GM18870 (cell line): ENCODE measurements at regions not wholly inside any gene's neighbourhood (a gene's known extent, or its start where the extent isn't known, plus 50 kb on each side); places are given as distances from the start of the nearest gene placed in this dataset.
A peak's percentile ranks its signal among the peaks of the same experiment; 100 is the strongest.

Experiments used
- ATAC-seq: cut with Tn5 transposase; IDR thresholded peaks from one replicate; pipeline ENCODE4 v1.9.1; 2021; ENCODE audit warnings: moderate library complexity; ENCODE audit not compliant: unreplicated experiment

GRCh38 chr2:181332044-181332605, 125.1 kb upstream of the ITGA4 start:
- ATAC-seq: no peak

GRCh38 chr2:181334158-181334826, 122.9 kb upstream of the ITGA4 start:
- peak; percentile 61 for ATAC-seq

GRCh38 chr2:181340891-181341290, 116.3 kb upstream of the ITGA4 start:
- no peak for ATAC-seq

DNA sequence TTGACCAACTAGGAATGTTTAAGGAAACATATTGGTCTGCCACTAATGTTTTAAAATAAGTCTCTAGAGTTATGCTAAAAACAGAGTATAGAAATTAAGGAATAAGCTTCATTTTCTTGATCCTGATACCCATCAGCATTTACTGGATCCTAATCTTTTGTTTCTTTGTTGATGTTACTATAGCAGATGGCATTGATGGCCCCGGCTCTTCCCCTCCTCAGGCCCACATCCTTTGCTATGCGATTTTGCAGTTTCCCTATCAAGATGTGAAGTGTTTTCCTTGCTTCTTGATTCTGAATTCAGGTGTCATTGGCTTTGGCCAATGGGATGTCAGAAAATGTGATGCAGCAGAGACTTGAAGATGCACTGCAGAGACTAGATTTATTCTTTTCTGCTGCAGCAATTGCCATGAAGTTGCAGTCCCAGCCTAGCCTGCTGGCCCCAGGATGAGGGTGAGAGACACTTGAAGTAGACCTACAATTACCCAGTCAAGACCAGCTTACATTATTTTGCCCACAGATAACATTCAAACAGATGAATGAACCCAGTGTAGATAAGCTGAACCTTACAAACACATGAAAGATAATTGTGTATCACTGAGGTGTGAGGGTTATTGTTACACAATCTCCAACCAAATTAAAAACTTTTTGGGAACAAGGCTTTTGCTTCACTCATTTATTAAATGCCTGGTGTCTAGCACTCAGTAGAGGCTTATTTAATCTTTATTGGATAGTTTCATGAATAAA, 115.2 kb upstream of the ITGA4 start:
- no peak for ATAC-seq

GRCh38 chr2:181348107-181348837, 108.9 kb upstream of the ITGA4 start:
- no peak for ATAC-seq

DNA sequence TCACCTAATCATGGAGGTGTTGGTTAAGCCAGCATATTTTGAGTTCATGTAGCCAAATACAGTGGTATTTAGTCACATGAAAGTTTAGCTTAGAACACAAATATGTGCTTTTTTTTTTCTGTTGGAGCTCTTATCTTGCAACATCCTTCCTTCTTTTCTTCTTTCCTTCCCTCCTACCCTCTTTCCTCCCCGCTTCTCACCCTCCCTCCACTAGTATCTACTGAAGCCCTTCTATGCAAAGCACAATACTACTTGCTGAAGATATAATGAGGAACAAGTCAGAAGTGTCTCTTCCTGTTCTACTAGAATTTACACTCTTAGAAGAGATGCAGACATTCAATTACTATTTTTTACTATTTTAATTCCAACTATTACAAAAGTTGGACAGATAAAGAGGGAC, 105.0 kb upstream of the ITGA4 start:
- no peak for ATAC-seq

GRCh38 chr2:181354626-181355025, 102.6 kb upstream of the ITGA4 start:
- ATAC-seq: no peak

GRCh38 chr2:181356526-181357130, 100.6 kb upstream of the ITGA4 start:
- no peak for ATAC-seq

GRCh38 chr2:181357979-181358378, 99.2 kb upstream of the ITGA4 start:
- peak; percentile 49 for ATAC-seq

DNA sequence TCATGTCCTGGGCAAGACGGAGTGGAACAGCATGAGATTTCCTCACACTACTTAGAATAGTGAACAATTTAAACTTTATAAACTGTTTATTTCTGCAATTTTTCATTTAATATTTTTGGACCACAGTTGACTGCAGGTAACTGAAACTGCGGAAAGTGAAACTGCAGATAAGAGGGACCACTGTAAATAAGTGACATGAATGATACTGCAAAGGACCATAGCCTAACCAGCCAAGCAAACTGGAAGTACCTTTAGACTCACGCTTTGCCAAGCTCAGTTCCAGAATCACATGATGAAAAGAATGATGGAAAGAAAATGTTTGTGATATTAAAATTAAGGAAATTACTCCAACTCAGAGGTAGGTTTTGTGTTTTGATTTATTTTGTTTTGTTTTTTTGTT, 94.6 kb upstream of the ITGA4 start:
- no peak for ATAC-seq

DNA sequence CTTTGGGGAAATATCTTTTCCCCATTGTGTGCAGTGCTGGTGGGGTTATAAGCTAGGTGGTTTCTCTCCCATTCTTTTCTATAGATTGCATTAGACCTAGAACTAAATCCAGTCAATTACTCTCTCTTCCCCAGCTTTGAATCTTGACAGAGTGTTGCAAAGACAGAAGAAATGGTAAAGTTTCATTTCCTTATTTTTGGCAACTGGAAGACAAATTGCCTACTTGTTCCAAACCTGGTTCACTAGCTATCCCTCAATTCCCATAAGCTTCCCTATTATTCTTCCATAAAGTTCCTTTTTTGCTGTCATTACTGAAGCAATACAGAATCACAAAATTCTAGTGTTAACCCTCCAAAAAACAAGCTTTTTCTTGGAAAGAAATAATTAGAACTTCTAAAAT, 94.0 kb upstream of the ITGA4 start:
- no peak for ATAC-seq

- ATAC-seq: no peak
Measured at GRCh38 chr2:181364492-181365170, 92.6 kb upstream of the ITGA4 start.

GRCh38 chr2:181366675-181367175, 90.5 kb upstream of the ITGA4 start:
- no peak for ATAC-seq

DNA sequence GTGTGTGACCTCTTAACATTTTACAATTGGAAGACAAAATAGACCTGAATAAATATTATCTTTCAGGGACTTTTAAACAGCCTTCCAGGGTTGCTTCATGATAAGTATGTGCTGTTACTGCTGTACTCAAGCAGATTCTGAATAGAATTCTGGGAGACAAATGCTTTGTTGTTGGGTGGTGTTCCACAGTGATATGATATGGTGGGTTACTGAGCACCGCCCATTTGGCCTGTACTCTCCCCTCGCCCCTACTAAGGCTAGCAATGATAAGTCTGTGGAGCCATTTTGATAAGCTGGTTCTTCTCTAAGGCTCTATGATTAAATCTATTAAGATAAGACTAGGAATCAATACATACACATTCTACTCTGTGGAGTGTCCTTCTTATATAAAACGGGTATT, 89.8 kb upstream of the ITGA4 start:
- no peak for ATAC-seq

DNA sequence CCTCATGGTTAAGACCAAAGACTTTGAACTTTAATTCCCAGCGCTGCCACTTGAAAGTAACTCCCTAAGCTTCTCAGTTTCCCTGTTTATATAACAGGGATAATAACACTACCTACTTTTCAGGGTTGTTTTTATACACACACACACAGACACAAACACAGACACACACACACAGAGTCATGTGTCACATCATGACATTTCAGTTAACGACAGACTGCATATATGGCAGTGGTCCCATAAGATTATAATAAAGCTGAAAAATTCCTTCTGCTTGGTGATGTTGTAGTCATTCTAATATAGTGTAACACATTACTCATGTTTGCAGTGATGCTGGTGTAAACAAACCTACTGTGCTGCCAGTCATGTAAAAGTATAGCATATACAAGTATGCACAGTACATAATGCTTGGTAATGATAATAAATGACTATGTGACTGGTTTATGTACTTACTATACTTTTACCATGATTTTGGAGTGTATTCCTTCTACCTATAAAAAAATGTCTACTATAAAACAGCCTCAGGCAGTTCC, 89.2 kb upstream of the ITGA4 start:
- no peak for ATAC-seq

DNA sequence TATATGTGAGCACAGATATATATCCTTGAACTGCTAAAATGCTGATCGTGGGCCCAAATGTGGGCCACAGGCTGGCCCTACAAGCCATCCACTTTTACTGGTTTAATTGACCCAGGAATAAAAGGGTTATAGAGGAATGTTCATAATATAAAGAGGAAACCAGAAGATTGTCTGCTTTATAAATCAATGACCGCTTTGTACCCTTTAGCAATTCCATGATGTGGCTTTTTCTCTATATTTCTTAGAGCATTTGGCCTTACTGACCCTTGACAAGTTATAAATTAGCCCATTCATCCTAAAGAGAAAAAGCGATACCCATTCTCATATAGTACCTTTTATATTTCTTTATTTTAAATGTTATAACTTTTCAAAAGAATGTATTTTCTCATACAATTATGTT, 87.1 kb upstream of the ITGA4 start:
- ATAC-seq: no peak

- ATAC-seq: no peak
Measured at GRCh38 chr2:181371195-181371594, 86.0 kb upstream of the ITGA4 start.

GRCh38 chr2:181371782-181372645, 85.2 kb upstream of the ITGA4 start:
- no peak for ATAC-seq

DNA sequence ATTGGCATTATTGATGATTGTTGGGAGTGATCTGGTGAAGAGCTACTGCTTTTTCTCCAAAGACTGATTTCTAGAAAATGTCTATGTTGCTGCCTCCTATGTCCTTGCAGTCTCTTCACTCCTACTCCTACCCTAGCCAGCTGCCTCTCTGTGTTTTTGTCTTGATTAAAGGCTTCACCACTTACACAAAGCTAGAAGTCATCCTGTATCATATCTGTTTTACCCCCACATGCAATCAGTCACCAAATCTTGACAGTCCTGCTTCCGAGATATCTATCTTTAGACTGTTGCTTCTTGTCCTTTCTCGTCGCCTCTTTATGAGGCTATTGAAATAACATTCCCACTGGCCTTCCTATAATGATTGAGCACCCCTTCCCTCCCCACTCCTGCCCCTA, 84.5 kb upstream of the ITGA4 start:
- ATAC-seq: no peak
